ENCODE measurements at regions not wholly inside any gene's neighbourhood (a gene's known extent, or its start where the extent isn't known, plus 50 kb on each side); places are given as distances from the start of the nearest gene placed in this dataset.
"Not testable (repeated sequence)": the region's sequence is repeated elsewhere in the genome, so short reads cannot be mapped to it uniquely, and the experiment has no call there.

DNA sequence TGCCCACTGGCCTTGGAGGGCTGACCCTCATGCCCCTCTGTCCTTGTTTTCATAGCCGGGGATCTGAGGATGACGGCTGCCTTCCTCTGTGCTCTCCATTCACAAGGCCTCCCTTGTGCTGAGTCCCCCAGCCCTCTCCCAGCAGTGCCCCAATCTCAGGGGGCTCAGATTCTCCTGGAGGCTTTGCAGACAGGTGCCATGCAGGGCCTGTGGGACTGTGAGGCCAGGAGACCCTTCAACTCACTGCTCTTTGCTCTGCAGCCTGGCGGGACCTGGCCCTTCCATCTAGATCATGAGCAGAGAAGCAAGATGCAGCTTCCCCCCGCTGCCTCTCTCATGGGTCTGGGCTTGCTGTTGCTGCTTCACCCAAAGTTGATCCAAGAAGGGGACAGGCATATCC lies 356.0 kb downstream of the BCL11B start:
- DNase-seq (ENCODE audit: low spot score), result no peak

DNA sequence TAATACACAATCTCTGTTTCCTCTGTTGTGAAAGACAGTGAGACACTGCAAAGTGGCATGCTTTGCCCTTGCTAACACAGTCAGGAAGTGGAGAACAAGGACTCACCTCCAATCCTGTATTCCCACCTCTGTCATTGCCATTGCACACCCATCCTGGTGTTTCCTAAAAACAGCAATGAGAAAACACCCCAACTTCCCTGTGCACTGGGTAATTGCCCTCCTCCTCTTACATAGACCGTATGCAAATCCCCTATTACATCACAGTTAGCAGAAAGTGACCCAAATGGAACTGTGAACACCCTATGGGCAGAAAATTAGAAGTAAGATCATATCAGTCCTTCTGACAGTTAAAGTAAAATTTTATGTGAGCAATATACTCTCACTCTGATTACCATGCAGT lies 355.5 kb downstream of the BCL11B start:
- no peak for DNase-seq (ENCODE audit: low spot score)

DNA sequence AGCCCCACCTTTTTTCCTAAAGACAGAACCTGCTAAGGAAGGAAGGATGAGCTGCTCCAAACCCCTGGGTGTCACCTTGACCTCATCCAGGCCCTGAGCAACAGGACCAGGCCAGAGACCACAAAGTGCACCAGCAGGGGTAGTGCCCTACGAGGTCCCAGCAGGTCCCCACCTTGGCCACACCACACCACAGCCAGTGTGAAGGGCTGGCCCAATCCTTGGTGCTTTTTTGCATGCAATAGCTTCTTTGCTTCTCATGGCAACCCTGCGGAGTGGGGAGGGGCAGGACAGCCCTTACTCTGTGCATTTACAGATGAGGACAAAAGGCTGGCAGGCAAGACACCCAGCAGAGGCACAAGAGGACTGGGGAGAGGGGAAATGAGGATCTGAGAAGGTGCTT lies 352.6 kb downstream of the BCL11B start:
- DNase-seq (ENCODE audit: low spot score), result no peak

- not testable (repeated sequence) for DNase-seq (ENCODE audit: low spot score)
Measured at GRCh38 chr14:98921306-98921705, 350.7 kb downstream of the BCL11B start.

DNA sequence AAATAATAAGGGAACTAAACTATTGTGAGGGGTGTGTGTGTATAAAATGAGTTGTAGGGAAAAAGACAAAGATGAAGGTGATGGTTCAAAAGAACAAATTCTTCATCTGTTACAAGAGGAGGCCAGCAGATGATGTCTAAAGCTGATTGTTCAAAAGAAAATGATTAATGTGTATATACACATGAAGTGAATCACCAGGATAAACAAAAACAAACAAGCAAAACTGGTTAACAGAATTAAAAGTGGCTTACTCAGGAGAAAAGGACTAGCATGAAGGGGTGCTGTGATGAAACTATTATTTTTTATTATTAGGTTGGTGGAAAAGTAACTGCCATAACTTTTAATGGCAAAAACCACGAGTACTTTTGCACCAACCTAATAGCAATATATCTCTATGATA lies 348.4 kb downstream of the BCL11B start:
- DNase-seq (ENCODE audit: low spot score), result no peak

DNA sequence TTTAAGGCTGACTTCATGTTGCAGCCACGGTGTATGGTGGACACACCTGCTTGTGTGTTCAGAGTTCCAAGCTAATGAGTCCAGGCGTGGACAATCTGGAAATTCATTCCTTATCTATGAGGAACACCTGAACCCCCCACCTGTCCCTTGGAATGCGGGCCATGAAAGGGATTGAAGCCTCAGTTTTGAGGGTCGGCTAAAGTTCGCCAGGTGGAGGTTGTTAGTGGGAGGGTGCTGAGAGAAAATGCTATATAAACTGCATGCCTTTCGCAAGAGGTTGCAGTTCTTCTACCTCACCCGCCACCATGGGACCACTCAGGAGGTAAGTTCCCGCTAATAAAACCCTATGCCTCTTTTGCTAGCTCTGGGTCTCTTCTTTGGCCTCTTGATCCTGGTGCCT lies 348.0 kb downstream of the BCL11B start:
- DNase-seq (ENCODE audit: low spot score), result no peak

DNA sequence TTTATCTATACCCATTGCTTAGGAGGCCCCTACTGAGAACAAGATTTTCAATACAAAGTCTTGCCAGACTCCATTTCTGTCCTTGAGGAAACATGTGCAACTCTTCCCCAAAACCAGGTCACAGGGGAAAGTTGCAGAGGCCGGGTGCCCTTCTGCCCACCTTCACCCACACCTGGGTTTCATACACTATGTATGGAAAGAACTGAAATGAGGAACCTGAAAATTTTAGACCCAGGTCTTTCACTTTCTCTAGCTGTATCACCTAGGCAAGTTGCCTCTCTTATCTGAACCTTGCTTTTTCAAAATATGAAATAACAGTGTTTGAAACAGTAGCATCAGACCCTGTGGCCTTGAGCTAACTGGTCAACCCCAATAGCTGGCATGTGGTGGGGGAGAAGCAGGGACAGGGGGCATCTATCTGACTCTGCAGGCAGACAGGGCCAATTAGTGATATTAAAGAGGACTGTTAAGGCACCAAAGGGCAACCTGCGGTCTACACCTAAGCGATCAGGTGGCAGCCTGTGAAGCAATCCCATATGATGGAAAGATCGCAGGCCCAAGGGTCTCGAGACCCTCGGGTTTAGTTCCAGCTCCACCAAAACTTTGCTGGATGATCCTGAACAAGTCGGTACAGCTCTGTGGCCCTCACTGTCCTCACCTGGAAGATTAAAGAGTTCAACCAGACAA lies 346.5 kb downstream of the BCL11B start:
- DNase-seq (ENCODE audit: low spot score), result no peak

GRCh38 chr14:98926146-98926545 lies 345.9 kb downstream of the BCL11B start:
- no peak for DNase-seq (ENCODE audit: low spot score)

- no peak for DNase-seq (ENCODE audit: low spot score)
Measured at GRCh38 chr14:98926801-98927200, 345.2 kb downstream of the BCL11B start.

GRCh38 chr14:98927986-98928385 lies 344.0 kb downstream of the BCL11B start:
- no peak for DNase-seq (ENCODE audit: low spot score)

DNA sequence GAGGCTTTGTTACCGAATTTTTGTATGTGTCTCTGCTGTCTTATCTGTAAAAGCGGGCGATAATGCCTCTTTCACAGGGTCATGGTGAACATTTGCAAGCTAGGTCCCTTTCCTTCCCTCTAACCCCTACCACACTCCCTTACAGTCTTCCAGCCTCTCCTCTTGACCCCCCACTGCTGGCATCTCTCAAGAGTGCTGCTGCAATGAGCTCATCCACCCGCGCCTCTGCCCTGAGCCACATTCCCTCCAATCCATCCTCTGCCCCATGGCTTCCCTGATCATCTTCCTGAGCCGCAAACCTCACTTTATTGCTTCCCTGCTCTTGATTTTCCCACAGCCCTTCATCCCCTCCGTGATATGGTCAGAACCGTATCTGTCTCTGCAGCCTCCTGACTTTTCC lies 343.6 kb downstream of the BCL11B start:
- no peak for DNase-seq (ENCODE audit: low spot score)

- no peak for DNase-seq (ENCODE audit: low spot score)
Measured at GRCh38 chr14:98931126-98931525, 340.9 kb downstream of the BCL11B start.

GRCh38 chr14:98931911-98932310 lies 340.1 kb downstream of the BCL11B start:
- DNase-seq (ENCODE audit: low spot score), result no peak

DNA sequence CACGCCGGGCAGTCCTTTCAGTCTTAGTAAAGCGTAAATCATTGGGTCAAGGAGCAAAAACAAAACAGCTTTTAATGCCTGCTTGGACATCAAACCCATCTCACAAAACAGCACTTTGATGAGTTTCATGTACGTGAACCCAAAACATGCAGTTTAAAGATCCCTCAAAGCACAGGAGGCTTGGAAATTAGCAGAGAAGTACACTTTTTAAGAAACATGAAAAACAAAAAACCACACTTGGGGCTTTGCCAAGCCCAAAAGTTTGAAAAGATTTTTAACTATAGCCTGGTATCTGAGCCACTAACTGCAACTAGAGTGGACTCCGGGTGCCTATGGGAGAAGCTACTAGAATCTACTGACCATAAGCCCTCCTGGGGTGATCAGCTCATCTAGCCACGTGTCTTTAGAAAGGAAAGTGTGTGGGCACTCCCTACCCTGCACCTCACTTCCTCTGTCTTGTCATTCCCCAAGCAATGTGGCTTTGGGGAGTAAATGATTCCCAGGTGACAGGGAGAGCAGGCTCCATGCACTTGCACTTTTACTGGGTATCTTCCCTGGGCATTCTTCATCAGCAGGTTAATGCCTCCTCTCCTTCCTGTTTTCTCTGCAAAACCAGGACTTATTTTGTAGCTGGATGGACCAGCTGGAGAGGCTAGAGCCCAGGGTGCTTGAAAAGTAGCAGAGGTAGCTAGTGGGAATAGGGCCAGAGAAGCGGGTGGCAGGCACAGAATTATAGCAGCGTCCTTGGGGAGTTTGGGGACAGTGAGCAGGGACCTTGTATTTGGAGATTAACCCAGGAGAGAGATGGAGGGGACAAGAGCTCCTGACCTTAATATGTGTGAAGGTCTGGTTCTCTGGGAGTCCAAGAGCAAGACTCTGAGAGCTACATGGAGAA lies 339.3 kb downstream of the BCL11B start:
- DNase-seq (ENCODE audit: low spot score), result no peak

- DNase-seq (ENCODE audit: low spot score), result not testable (repeated sequence)
Measured at GRCh38 chr14:98934569-98934968, 337.4 kb downstream of the BCL11B start.

DNA sequence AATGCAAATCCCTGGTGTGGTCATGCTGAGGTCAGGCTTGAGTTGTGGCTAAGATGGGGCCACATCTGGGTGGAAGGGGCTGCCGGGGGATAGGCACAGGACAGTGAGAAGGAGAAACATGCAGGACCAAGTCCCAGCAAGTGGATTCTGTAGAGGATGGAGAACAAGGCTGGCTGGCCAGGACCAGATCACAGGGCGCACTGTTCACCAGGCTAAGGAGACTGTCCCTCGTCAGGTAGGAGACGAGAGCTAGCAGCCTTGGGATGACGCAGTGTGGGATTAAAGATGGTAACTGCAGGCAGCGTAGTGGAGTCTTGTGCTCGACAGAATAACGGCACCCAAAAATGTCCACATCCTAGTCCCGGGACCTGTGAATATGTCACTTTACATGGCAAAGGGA lies 336.1 kb downstream of the BCL11B start:
- no peak for DNase-seq (ENCODE audit: low spot score)

- no peak for DNase-seq (ENCODE audit: low spot score)
Measured at GRCh38 chr14:98937021-98937420, 335.0 kb downstream of the BCL11B start.

- DNase-seq (ENCODE audit: low spot score), result no peak
Measured at GRCh38 chr14:98937712-98938505, 334.1 kb downstream of the BCL11B start.

- DNase-seq (ENCODE audit: low spot score), result no peak
Measured at GRCh38 chr14:98940693-98941437, 331.1 kb downstream of the BCL11B start.

DNA sequence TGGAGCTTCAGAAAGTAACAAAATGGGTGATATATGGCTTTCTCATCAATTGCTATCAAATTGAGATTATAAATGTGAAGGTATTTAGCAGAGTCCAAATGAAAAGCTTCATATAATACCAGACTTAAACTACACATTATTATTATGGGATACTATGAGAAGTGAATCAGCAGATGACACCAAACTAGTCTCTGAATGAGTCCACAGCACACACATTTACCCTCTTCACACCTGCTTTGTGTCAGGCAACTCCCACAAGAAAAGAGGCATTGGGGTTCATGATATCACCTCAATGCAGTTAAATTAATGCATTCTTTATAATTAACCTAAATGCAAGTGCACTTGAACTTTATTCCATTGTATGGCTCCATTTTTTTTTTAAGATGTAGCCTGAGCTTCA lies 330.5 kb downstream of the BCL11B start:
- no peak for DNase-seq (ENCODE audit: low spot score)

DNA sequence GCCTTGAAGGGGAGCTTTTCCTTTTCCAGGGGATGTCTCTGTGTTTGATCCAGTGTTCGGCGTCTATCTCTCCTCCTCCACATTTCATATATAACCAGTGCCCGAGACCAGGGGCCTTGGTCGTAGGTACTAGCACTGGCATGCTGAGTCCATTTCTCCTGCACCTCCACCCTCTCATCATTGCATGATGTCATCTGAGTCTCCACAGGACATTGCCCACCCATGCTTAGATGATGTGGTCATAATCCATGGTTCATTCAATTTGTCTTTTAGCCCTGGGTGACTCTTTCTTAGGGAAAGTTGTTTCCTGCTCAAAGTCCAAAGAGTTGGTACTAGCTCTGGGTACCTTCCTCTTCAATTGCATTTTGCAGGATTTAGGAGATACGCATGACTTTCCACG lies 328.1 kb downstream of the BCL11B start:
- no peak for DNase-seq (ENCODE audit: low spot score)

GRCh38 chr14:98944989-98945388 lies 327.0 kb downstream of the BCL11B start:
- no peak for DNase-seq (ENCODE audit: low spot score)
